Fibroblast of lung (primary cell): ENCODE measurements at regions not wholly inside any gene's neighbourhood (a gene's known extent, or its start where the extent isn't known, plus 50 kb on each side); places are given as distances from the start of the nearest gene placed in this dataset.
"Not testable (repeated sequence)": the region's sequence is repeated elsewhere in the genome, so short reads cannot be mapped to it uniquely, and the experiment has no call there.

ENCODE experiments used
- EZH2 ChIP-seq: IDR thresholded peaks from 2 replicates; pipeline ENCODE4 v1.5.1; 2012; ENCODE audit warnings: low read length, control low read depth, mild to moderate bottlenecking; ENCODE audit errors: missing control alignments
- TF ChIP-seq, protein P1 (sequence below), 2 donors: IDR thresholded peaks in 1 of 2; conservative IDR thresholded peaks in 1 of 2; 1 replicate in 1 of 2; 2 replicates in 1 of 2; pipeline ENCODE4 v1.5.1; 2011 to 2012; ENCODE audit warnings: low read length in 2 of 2, control low read depth in 1 of 2, inconsistent platforms in 1 of 2, low read depth in 1 of 2, mild to moderate bottlenecking in 1 of 2

DNA sequence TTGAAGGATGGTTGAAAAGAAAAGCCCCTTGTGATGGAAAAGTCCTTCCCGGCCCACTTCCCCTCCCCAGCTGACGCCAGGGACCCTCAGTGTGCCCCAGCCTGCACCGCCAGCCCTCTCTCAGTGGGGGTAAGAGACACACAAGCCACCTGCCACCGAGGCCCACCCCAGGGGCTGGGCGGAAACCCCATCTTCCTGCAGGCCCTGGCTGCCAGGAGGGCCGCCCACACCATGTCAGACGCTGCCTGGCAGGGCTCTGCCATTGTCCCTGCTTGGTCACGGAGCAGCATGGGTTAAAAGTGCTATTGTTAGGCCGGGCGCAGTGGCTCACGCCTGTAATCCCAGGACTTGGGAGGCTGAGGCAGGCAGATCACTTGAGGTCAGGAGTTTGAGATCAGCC is 142.0 kb upstream of the ZNF469 start:
- TF ChIP-seq, protein P1, sequence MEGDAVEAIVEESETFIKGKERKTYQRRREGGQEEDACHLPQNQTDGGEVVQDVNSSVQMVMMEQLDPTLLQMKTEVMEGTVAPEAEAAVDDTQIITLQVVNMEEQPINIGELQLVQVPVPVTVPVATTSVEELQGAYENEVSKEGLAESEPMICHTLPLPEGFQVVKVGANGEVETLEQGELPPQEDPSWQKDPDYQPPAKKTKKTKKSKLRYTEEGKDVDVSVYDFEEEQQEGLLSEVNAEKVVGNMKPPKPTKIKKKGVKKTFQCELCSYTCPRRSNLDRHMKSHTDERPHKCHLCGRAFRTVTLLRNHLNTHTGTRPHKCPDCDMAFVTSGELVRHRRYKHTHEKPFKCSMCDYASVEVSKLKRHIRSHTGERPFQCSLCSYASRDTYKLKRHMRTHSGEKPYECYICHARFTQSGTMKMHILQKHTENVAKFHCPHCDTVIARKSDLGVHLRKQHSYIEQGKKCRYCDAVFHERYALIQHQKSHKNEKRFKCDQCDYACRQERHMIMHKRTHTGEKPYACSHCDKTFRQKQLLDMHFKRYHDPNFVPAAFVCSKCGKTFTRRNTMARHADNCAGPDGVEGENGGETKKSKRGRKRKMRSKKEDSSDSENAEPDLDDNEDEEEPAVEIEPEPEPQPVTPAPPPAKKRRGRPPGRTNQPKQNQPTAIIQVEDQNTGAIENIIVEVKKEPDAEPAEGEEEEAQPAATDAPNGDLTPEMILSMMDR (conservative IDR thresholded peaks at IDR 0.05 in 1 of 2, IDR thresholded peaks at IDR 0.05 in 1 of 2; ENCODE audit: low read depth in 1 of 2, low read length in 2 of 2), result not testable (repeated sequence)
- not testable (repeated sequence) for TF ChIP-seq EZH2
